ENCODE measurements at regions not wholly inside any gene's neighbourhood (a gene's known extent, or its start where the extent isn't known, plus 50 kb on each side); places are given as distances from the start of the nearest gene placed in this dataset.

- Mint-ChIP-seq H3K27me3 (ENCODE audit: unreplicated experiment) (peaks cover 3% of the 10 kb centered on the region), H3K4me3 (ENCODE audit: unreplicated experiment) (no peak overlapping the region), H3K36me3 (ENCODE audit: low read depth, unreplicated experiment) (no peaks in the 10 kb centered on the region), H3K9me3 (ENCODE audit: unreplicated experiment) (no peaks in the 10 kb centered on the region), H3K4me1 (ENCODE audit: unreplicated experiment) (no peaks in the 10 kb centered on the region), H3K27ac (ENCODE audit: unreplicated experiment) (no peak overlapping the region)
- TF ChIP-seq CTCF (IDR thresholded peaks at IDR 0.05; ENCODE audit: unreplicated experiment) = no peak
- no peak for DNase-seq (ENCODE audit: low spot score)
Measured at GRCh38 chr6:18062733-18063132, 59.7 kb downstream of the NHLRC1 start.

GRCh38 chr6:18058429-18058828, 64.0 kb downstream of the NHLRC1 start:
- Mint-ChIP-seq H3K36me3 (ENCODE audit: low read depth, unreplicated experiment) (no peaks in the 10 kb centered on the region), H3K4me1 (ENCODE audit: unreplicated experiment) (peaks cover 5% of the 10 kb centered on the region), H3K4me3 (ENCODE audit: unreplicated experiment) (no peak overlapping the region), H3K27ac (ENCODE audit: unreplicated experiment) (no peak overlapping the region), H3K27me3 (ENCODE audit: unreplicated experiment) (peaks cover 4% of the 10 kb centered on the region), H3K9me3 (ENCODE audit: unreplicated experiment) (no peaks in the 10 kb centered on the region)
- DNase-seq (ENCODE audit: low spot score) = no peak
- no peak for TF ChIP-seq CTCF (IDR thresholded peaks at IDR 0.05; ENCODE audit: unreplicated experiment)

DNA sequence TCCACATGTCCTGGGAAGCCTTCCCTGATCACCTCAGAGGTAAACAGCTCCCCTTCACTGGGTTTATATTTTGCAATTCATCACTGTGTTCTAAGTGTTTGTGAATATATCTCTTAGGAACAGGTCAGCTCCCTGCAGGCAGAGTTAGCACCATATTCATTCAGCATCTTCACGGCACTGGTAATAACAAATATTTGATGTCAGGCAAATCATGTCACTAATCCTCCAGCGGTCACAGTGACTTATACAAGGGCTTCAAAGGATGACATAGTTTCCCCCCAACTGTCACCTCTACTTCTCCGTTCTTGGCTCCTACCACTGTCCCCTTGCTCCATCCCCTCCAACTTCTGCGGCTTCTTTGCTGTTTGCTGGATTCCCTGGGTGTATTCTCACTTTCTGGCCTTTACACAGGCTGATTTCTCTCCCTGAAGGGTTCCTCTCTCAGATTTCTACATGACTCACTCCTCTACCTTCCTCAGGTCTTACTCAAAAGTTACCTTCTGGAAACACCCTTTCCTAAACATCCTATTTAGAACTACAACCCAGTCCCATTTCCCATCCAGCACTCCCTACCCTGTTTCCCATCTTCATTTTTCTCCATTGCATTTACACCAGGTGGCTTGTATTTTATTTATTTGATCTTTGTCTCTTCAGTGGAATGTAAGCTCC, 66.6 kb downstream of the NHLRC1 start:
- H3K36me3 Mint-ChIP-seq (ENCODE audit: low read depth, unreplicated experiment) = no peaks in the 10 kb centered on the region
- H3K27me3 Mint-ChIP-seq (ENCODE audit: unreplicated experiment) = peaks cover 4% of the 10 kb centered on the region
- H3K4me1 Mint-ChIP-seq (ENCODE audit: unreplicated experiment) = peaks cover 11% of the 10 kb centered on the region
- H3K9me3 Mint-ChIP-seq (ENCODE audit: unreplicated experiment) = no peaks in the 10 kb centered on the region
- no peak for TF ChIP-seq CTCF (IDR thresholded peaks at IDR 0.05; ENCODE audit: unreplicated experiment)
- H3K4me3 Mint-ChIP-seq (ENCODE audit: unreplicated experiment) = no peak overlapping the region
- H3K27ac Mint-ChIP-seq (ENCODE audit: unreplicated experiment) = no peak overlapping the region
- DNase-seq (ENCODE audit: low spot score) = no peak

GRCh38 chr6:18055098-18055497, 67.4 kb downstream of the NHLRC1 start:
- TF ChIP-seq CTCF (IDR thresholded peaks at IDR 0.05; ENCODE audit: unreplicated experiment) = no peak
- H3K9me3 Mint-ChIP-seq (ENCODE audit: unreplicated experiment) = no peaks in the 10 kb centered on the region
- no peaks in the 10 kb centered on the region for H3K36me3 Mint-ChIP-seq (ENCODE audit: low read depth, unreplicated experiment)
- peaks cover 4% of the 10 kb centered on the region for H3K27me3 Mint-ChIP-seq (ENCODE audit: unreplicated experiment)
- H3K4me1 Mint-ChIP-seq (ENCODE audit: unreplicated experiment) = peaks cover 11% of the 10 kb centered on the region
- DNase-seq (ENCODE audit: low spot score) = no peak
- H3K4me3 Mint-ChIP-seq (ENCODE audit: unreplicated experiment) = no peak overlapping the region
- H3K27ac Mint-ChIP-seq (ENCODE audit: unreplicated experiment) = no peak overlapping the region

DNA sequence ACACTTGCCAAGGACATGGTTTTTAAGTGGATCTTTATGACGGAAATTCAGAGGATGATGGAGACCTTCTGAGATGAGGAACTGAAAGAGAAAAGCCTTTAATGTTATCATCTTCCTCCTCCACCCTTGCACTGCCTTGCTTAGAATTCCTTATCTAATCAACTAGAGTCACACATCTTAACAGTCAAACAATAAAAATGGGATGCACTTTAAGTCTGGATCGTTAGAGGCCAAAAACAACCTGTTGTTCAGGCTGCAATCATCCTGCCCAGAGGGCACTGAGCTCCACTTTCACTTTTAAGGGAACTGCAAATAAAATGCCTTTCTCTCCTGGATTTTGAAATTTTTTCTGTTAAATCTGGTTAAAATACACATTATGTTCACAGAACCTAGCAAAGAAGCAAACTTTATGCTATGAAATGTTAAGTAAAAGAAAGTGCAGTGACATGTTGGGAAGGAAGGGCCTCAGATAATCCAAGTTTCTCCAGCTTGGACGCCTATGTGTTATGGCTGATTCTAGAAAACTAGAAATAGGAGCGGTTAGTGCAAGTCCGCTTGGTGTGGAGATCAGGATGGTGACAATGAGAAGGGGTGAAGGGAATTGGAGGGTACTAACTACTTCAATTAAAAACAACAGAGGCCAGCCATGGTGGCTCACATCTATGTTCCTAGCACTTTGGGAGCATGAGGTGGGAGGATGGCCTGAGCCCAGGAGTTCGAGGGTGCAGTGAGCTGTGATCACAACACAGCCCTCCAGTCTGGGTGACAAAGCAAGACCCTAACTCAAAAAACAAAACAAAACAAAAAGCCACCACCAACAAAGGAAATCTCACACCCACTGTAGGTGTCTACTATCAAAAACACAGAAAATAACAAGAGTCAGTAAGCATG, 66.4 kb upstream of the KIF13A start:
- Mint-ChIP-seq H3K27ac (ENCODE audit: unreplicated experiment) (no peak overlapping the region), H3K9me3 (ENCODE audit: unreplicated experiment) (no peaks in the 10 kb centered on the region), H3K4me3 (ENCODE audit: unreplicated experiment) (no peak overlapping the region), H3K4me1 (ENCODE audit: unreplicated experiment) (peaks cover 11% of the 10 kb centered on the region), H3K36me3 (ENCODE audit: low read depth, unreplicated experiment) (no peaks in the 10 kb centered on the region), H3K27me3 (ENCODE audit: unreplicated experiment) (peaks cover 4% of the 10 kb centered on the region)
- no peak for TF ChIP-seq CTCF (IDR thresholded peaks at IDR 0.05; ENCODE audit: unreplicated experiment)
- no peak for DNase-seq (ENCODE audit: low spot score)

Data from endothelial cell (in vitro differentiated cells).